Thyroid gland (tissue), 4 donors: ENCODE measurements at regions not wholly inside any gene's neighbourhood (a gene's known extent, or its start where the extent isn't known, plus 50 kb on each side); places are given as distances from the start of the nearest gene placed in this dataset.

Experiments
- DNase-seq, 2 donors: peaks; one replicate each; pipeline ENCODE4 v3.0.0-alpha.2; 2019
- H3K27ac ChIP-seq, 3 donors: fragments of 200-600 bp; sonication (generic); 1 replicate in 2 of 3; 2 replicates in 1 of 3; pipeline ENCODE4 v1.5.1; 2016 to 2019; ENCODE audit warnings: mild to moderate bottlenecking in 1 of 3, moderate library complexity in 1 of 3
- H3K27me3 ChIP-seq: fragments of 200-600 bp; sonication (generic); one replicate; pipeline ENCODE4 v1.5.1; 2019
- H3K36me3 ChIP-seq, 2 donors: fragments of 200-600 bp; sonication (generic); one replicate each; pipeline ENCODE4 v1.5.1; 2016 to 2019
- H3K4me1 ChIP-seq, 2 donors: fragments of 200-600 bp; sonication (generic); one replicate each; pipeline ENCODE4 v1.5.1; 2017 to 2019
- H3K4me3 ChIP-seq, 3 donors: fragments of 200-600 bp; sonication (generic); replicated peaks in 1 of 3; 1 replicate in 2 of 3; 2 replicates in 1 of 3; pipeline ENCODE4 v1.5.1; 2016; ENCODE audit warnings: mild to moderate bottlenecking in 1 of 3
- H3K9me3 ChIP-seq: fragments of 200-600 bp; sonication (generic); one replicate; pipeline ENCODE4 v1.5.1; 2017
- CTCF ChIP-seq, 6 experiments: fragments of 200-600 bp in 3 of 6; fragments of 450-650 bp in 3 of 6; sonication (generic) in 3 of 6; IDR thresholded peaks; one replicate each; pipeline ENCODE4 v1.5.1; 2016 to 2019; ENCODE audit warnings: antibody characterized with exemption in 6 of 6, mild to moderate bottlenecking in 2 of 6, inconsistent platforms in 1 of 6, moderate library complexity in 1 of 6
- POLR2A ChIP-seq, 2 donors: fragments of 450-650 bp; IDR thresholded peaks; one replicate each; pipeline ENCODE4 v1.6.1; 2017; ENCODE audit warnings: antibody characterized with exemption in 2 of 2, mild to moderate bottlenecking in 2 of 2, moderate library complexity in 1 of 2
- WGBS, 2 donors: methylation state at CpG; one replicate each; pipeline ENCODE4 v1.1.5; 2017; 5-methylcytosine and 5-hydroxymethylcytosine counted together
- intact Hi-C: fragments of 100-400 bp; cut with DNase I; formaldehyde crosslinking; loops from one replicate; pipeline ENCODE4 v1.15.1; 2023

- intact Hi-C loops = no loop called here
- no peak for DNase-seq
- H3K4me3 ChIP-seq = no peak overlapping the region
- H3K9me3 ChIP-seq = no peaks in the 10 kb centered on the region
- no peaks in the 10 kb centered on the region for H3K27me3 ChIP-seq
- no peaks in the 10 kb centered on the region for H3K36me3 ChIP-seq
- H3K27ac ChIP-seq = no peak overlapping the region
- WGBS, 2 donors = 54 to 68% methylated on average over 1 of the region's 1 CpG
- no peaks in the 10 kb centered on the region for H3K4me1 ChIP-seq
- no peak for TF ChIP-seq CTCF (IDR thresholded peaks at IDR 0.05)
- TF ChIP-seq POLR2A (IDR thresholded peaks at IDR 0.05) = no peak
Observed at GRCh38 chr1:177426497-177426896, 255.7 kb downstream of the BRINP2 start.

- Histone ChIP-seq H3K27me3 (no peaks in the 10 kb centered on the region), H3K27ac (no peak overlapping the region), H3K9me3 (no peaks in the 10 kb centered on the region), H3K36me3 (no peaks in the 10 kb centered on the region), H3K4me1 (no peaks in the 10 kb centered on the region), H3K4me3 (no peak overlapping the region)
- intact Hi-C loops = no loop called here
- DNase-seq = no peak
- TF ChIP-seq CTCF (IDR thresholded peaks at IDR 0.05) (no peak), POLR2A (IDR thresholded peaks at IDR 0.05) (no peak)
- WGBS, 2 donors = 99% methylated on average over 8 of the region's 8 CpGs
Observed at GRCh38 chr1:177425199-177425598, 254.4 kb downstream of the BRINP2 start.

GRCh38 chr1:177424744-177425143 is 254.0 kb downstream of the BRINP2 start:
- no peaks in the 10 kb centered on the region for H3K27me3 ChIP-seq
- H3K4me3 ChIP-seq = no peak overlapping the region
- no peak overlapping the region for H3K27ac ChIP-seq
- intact Hi-C loops = no loop called here
- no peaks in the 10 kb centered on the region for H3K4me1 ChIP-seq
- H3K9me3 ChIP-seq = no peaks in the 10 kb centered on the region
- TF ChIP-seq POLR2A (IDR thresholded peaks at IDR 0.05) (no peak), CTCF (IDR thresholded peaks at IDR 0.05) (no peak)
- no peak for DNase-seq
- no peaks in the 10 kb centered on the region for H3K36me3 ChIP-seq

- no peak for DNase-seq
- Histone ChIP-seq H3K27ac (no peak overlapping the region), H3K36me3 (no peaks in the 10 kb centered on the region), H3K9me3 (no peaks in the 10 kb centered on the region), H3K4me1 (no peaks in the 10 kb centered on the region), H3K4me3 (no peak overlapping the region), H3K27me3 (no peaks in the 10 kb centered on the region)
- WGBS, 2 donors = 20 to 24% methylated on average over 2 of the region's 2 CpGs
- intact Hi-C loops = no loop called here
- TF ChIP-seq POLR2A (IDR thresholded peaks at IDR 0.05) (no peak), CTCF (IDR thresholded peaks at IDR 0.05) (no peak)
Observed at GRCh38 chr1:177423090-177423489, 252.3 kb downstream of the BRINP2 start.

GRCh38 chr1:177413982-177414596 is 243.3 kb downstream of the BRINP2 start:
- intact Hi-C loops = no loop called here
- 51 to 65% methylated on average over 3 of the region's 3 CpGs for WGBS, 2 donors
- Histone ChIP-seq H3K4me3 (no peak overlapping the region), H3K9me3 (no peaks in the 10 kb centered on the region), H3K27me3 (no peaks in the 10 kb centered on the region), H3K4me1 (no peaks in the 10 kb centered on the region), H3K27ac (no peak overlapping the region), H3K36me3 (no peaks in the 10 kb centered on the region)
- TF ChIP-seq CTCF (IDR thresholded peaks at IDR 0.05) (no peak), POLR2A (IDR thresholded peaks at IDR 0.05) (no peak)
- no peak for DNase-seq
